ENCODE measurements at regions not wholly inside any gene's neighbourhood (a gene's known extent, or its start where the extent isn't known, plus 50 kb on each side); places are given as distances from the start of the nearest gene placed in this dataset.

DNA sequence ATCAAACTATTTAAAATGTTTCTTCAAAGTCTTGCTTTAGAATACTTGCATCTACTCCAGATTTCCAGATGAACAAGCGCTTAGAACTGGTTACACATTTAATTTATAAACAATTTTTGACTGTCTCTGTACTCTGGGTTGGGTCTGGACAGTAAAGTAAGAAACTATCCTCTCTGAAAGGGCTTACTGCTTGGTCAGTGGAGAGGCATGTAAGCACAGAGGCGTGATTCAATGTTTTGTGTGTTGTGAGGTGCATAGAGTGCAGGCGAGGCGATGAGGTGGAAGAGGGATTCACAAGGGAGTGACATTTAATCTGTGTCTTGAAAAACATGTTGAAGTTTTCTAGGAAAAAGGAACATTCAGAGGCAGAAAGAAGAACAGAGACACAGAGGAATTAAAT, 231.4 kb downstream of the VEGFC start:
- Histone ChIP-seq H3K27me3 (replicated peaks; ENCODE audit: insufficient read depth) (no peaks in the 10 kb centered on the region), H3K9me3 (no peaks in the 10 kb centered on the region), H3K4me1 (ENCODE audit: control insufficient read depth in 1 of 2, low read depth in 2 of 2) (no peaks in the 10 kb centered on the region), H3K27ac (no peak overlapping the region), H3K36me3 (no peaks in the 10 kb centered on the region), H3K4me3 (no peak overlapping the region)
- ATAC-seq (ENCODE audit: insufficient number of reproducible peaks, low FRiP score, low read depth) (no peak), DNase-seq (ENCODE audit: low spot score) (no peak)
- TF ChIP-seq, protein P1, sequence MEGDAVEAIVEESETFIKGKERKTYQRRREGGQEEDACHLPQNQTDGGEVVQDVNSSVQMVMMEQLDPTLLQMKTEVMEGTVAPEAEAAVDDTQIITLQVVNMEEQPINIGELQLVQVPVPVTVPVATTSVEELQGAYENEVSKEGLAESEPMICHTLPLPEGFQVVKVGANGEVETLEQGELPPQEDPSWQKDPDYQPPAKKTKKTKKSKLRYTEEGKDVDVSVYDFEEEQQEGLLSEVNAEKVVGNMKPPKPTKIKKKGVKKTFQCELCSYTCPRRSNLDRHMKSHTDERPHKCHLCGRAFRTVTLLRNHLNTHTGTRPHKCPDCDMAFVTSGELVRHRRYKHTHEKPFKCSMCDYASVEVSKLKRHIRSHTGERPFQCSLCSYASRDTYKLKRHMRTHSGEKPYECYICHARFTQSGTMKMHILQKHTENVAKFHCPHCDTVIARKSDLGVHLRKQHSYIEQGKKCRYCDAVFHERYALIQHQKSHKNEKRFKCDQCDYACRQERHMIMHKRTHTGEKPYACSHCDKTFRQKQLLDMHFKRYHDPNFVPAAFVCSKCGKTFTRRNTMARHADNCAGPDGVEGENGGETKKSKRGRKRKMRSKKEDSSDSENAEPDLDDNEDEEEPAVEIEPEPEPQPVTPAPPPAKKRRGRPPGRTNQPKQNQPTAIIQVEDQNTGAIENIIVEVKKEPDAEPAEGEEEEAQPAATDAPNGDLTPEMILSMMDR (IDR thresholded peaks at IDR 0.05), result no peak

DNA sequence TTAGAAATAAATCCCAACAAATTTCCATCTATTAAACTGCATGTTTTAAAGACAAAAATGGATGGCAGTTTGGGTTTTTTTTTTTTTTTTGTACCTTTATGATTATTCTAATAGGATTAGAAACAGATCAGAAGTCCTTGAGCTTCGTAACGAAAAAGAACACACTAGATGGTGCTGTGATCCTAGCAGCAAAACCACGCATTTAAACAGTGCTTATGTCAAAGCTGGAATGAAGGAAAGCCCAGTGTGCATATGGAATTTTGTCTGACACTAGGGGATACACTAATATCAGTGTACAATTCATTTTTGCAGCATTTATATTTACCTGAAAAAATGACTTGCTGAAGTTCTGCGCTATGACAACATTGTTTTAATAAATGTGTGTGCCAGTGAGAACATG, 229.1 kb downstream of the VEGFC start:
- ATAC-seq (ENCODE audit: insufficient number of reproducible peaks, low FRiP score, low read depth), result no peak
- H3K9me3 ChIP-seq, result no peaks in the 10 kb centered on the region
- TF ChIP-seq, protein P1 (IDR thresholded peaks at IDR 0.05), result no peak
- no peaks in the 10 kb centered on the region for H3K36me3 ChIP-seq
- no peak overlapping the region for H3K4me3 ChIP-seq
- no peaks in the 10 kb centered on the region for H3K27me3 ChIP-seq (replicated peaks; ENCODE audit: insufficient read depth)
- H3K4me1 ChIP-seq (ENCODE audit: control insufficient read depth in 1 of 2, low read depth in 2 of 2), result no peaks in the 10 kb centered on the region
- DNase-seq (ENCODE audit: low spot score), result no peak
- no peak overlapping the region for H3K27ac ChIP-seq

DNA sequence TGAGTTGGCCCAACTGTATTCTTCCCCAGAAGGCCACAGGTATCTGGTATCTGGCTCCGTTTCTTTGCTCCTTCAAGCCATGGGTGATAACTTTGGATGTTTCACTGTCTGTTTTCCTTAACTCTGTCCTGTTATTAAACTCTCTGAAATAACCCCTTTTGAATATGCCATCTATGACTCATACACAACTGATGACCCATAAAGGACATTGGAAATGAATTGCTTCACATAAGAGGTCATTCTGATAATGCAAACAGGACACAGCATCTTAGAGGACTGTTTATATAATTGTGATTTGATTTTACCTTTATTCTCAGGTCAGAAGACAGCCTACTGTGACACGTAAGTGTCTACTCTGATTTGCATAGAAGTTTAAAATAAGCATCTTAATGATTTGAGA, 227.7 kb downstream of the VEGFC start:
- DNase-seq (ENCODE audit: low spot score) (no peak), ATAC-seq (ENCODE audit: insufficient number of reproducible peaks, low FRiP score, low read depth) (no peak)
- Histone ChIP-seq H3K4me1 (ENCODE audit: control insufficient read depth in 1 of 2, low read depth in 2 of 2) (no peaks in the 10 kb centered on the region), H3K27ac (no peak overlapping the region), H3K9me3 (no peaks in the 10 kb centered on the region), H3K27me3 (replicated peaks; ENCODE audit: insufficient read depth) (no peaks in the 10 kb centered on the region), H3K4me3 (no peak overlapping the region), H3K36me3 (no peaks in the 10 kb centered on the region)
- TF ChIP-seq, protein P1 (IDR thresholded peaks at IDR 0.05), result no peak

DNA sequence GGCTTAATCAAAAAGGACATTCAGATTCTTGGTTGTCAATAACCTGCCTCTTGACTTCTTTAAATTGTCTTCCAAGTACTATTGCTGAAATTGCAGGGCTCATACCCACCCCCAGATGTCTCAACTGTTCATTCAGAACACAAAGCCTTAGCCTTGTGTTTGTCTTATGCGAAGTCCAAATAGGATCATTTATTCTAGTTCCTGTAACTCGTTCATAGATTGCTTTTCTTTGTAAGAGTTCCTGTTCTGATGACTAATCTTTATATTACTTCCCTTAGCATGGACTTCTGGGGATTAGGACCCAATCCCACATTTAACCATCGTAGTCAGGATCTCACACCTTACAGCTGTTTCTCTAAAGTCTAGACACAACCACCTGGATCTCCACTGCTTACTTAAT, 226.0 kb downstream of the VEGFC start:
- no peaks in the 10 kb centered on the region for H3K36me3 ChIP-seq
- DNase-seq (ENCODE audit: low spot score), result no peak
- H3K9me3 ChIP-seq, result no peaks in the 10 kb centered on the region
- H3K27ac ChIP-seq, result no peak overlapping the region
- no peaks in the 10 kb centered on the region for H3K27me3 ChIP-seq (replicated peaks; ENCODE audit: insufficient read depth)
- no peaks in the 10 kb centered on the region for H3K4me1 ChIP-seq (ENCODE audit: control insufficient read depth in 1 of 2, low read depth in 2 of 2)
- no peak overlapping the region for H3K4me3 ChIP-seq
- TF ChIP-seq, protein P1 (IDR thresholded peaks at IDR 0.05), result no peak
- ATAC-seq (ENCODE audit: insufficient number of reproducible peaks, low FRiP score, low read depth), result no peak

DNA sequence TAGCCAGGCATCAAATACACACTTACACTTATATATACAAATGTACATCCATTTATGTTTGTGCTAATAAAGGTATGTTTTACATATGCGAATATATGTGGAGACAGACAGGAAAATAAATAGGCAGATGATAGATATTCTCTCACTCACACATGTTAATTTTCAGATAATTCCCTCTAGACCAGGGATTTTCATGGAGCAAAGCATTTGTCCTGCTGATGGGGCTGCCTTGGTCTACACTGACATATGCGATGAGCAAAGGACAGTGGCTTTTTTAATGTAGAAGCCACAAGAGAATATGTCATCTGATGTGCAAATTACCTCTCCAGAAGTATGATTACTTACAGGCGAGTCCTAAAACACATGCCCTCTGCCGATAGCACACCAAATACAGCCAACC, 224.5 kb downstream of the VEGFC start:
- H3K36me3 ChIP-seq, result no peaks in the 10 kb centered on the region
- no peaks in the 10 kb centered on the region for H3K27me3 ChIP-seq (replicated peaks; ENCODE audit: insufficient read depth)
- no peak for DNase-seq (ENCODE audit: low spot score)
- ATAC-seq (ENCODE audit: insufficient number of reproducible peaks, low FRiP score, low read depth), result no peak
- no peaks in the 10 kb centered on the region for H3K9me3 ChIP-seq
- H3K4me3 ChIP-seq, result no peak overlapping the region
- TF ChIP-seq, protein P1 (IDR thresholded peaks at IDR 0.05), result no peak
- H3K27ac ChIP-seq, result no peak overlapping the region
- no peaks in the 10 kb centered on the region for H3K4me1 ChIP-seq (ENCODE audit: control insufficient read depth in 1 of 2, low read depth in 2 of 2)
